ENCODE measurements at regions not wholly inside any gene's neighbourhood (a gene's known extent, or its start where the extent isn't known, plus 50 kb on each side); places are given as distances from the start of the nearest gene placed in this dataset.

DNA sequence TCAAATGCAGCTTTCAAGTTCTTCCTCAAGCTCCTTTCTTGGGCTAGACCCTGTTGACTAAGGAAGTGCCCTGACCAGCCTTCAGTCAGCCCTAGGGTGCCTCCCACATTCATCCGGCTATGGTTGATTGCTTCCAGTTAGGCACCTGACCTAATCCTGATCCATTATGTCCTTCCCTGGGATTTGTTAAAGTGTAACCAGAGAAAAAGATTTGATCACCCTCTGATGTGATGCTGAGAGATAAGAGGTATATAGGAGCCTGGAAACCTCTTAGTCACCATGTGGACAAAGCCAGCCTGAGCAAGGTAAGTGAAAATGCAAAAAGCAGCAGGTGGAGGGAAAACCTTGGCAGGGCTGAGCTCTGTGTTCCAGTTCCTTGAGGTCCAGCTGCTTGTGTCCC, 178.8 kb upstream of the ERCC6L2 start (continued):
- TF ChIP-seq HEY1 (CRISPR knock-in tag; IDR thresholded peaks at IDR 0.05; ENCODE audit: borderline replicate concordance) = no peak
- TF ChIP-seq, protein P1, sequence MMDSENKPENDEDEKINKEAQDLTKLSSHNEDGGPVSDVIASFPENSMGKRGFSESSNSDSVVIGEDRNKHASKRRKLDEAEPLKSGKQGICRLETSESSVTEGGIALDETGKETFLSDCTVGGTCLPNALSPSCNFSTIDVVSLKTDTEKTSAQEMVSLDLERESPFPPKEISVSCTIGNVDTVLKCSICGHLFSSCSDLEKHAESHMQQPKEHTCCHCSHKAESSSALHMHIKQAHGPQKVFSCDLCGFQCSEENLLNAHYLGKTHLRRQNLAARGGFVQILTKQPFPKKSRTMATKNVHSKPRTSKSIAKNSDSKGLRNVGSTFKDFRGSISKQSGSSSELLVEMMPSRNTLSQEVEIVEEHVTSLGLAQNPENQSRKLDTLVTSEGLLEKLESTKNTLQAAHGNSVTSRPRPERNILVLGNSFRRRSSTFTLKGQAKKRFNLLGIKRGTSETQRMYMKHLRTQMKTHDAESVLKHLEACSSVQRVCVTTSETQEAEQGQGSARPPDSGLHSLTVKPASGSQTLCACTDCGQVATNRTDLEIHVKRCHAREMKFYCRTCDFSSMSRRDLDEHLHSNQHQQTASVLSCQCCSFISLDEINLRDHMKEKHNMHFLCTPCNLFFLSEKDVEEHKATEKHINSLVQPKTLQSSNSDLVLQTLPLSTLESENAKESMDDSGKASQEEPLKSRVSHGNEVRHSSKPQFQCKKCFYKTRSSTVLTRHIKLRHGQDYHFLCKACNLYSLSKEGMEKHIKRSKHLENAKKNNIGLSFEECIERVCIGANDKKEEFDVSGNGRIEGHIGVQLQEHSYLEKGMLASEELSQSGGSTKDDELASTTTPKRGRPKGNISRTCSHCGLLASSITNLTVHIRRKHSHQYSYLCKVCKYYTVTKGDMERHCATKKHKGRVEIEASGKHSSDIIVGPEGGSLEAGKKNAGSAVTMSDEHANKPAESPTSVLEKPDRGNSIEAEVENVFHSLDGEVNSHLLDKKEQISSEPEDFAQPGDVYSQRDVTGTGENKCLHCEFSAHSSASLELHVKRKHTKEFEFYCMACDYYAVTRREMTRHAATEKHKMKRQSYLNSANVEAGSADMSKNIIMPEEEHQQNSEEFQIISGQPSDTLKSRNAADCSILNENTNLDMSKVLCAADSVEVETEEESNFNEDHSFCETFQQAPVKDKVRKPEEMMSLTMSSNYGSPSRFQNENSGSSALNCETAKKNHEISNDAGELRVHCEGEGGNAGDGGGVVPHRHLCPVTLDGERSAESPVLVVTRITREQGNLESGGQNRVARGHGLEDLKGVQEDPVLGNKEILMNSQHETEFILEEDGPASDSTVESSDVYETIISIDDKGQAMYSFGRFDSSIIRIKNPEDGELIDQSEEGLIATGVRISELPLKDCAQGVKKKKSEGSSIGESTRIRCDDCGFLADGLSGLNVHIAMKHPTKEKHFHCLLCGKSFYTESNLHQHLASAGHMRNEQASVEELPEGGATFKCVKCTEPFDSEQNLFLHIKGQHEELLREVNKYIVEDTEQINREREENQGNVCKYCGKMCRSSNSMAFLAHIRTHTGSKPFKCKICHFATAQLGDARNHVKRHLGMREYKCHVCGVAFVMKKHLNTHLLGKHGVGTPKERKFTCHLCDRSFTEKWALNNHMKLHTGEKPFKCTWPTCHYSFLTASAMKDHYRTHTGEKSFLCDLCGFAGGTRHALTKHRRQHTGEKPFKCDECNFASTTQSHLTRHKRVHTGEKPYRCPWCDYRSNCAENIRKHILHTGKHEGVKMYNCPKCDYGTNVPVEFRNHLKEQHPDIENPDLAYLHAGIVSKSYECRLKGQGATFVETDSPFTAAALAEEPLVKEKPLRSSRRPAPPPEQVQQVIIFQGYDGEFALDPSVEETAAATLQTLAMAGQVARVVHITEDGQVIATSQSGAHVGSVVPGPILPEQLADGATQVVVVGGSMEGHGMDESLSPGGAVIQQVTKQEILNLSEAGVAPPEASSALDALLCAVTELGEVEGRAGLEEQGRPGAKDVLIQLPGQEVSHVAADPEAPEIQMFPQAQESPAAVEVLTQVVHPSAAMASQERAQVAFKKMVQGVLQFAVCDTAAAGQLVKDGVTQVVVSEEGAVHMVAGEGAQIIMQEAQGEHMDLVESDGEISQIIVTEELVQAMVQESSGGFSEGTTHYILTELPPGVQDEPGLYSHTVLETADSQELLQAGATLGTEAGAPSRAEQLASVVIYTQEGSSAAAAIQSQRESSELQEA (IDR thresholded peaks at IDR 0.05; ENCODE audit: low read depth) = no peak

DNA sequence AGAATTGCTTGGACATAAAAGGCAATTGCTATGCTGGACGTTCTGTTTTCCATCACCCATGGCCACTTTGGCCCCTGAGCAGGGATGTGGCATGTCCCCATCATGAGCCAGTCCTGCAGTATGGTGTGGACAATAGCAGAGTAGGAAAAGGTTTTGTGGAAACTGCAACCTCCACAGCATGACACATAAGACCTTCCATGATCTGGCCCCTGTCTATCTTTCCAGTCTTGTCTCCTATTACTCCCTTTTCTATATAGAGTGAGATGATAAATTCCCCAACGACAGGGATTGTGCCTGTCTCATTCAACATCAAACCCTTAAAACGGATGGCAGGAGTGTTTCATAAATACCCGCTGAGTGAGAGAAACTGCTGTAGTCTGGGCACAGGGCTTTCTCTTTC, 174.7 kb upstream of the PTCH1 start:
- DNase-seq (ENCODE audit: extremely low read depth in 1 of 4, low spot score in 3 of 4) = no peak
- no peaks in the 10 kb centered on the region for H3K9me3 ChIP-seq (replicated peaks; ENCODE audit: control insufficient read depth, insufficient read depth, low read depth, low read length)
- no TSS peak for BruUV-seq (replicated peaks)
- H3K27me3 ChIP-seq (ENCODE audit: control insufficient read depth in 2 of 2, insufficient read depth in 2 of 2, low read length in 2 of 2) = peaks cover 6 to 22% of the 10 kb centered on the region in 2 experiments; a peak in 3 of 5 replicates
- POLR2A ChIA-PET = no interaction called here
- no peaks in the 10 kb centered on the region for H3K9me1 ChIP-seq (ENCODE audit: control insufficient read depth, insufficient read depth, low read length)
- no peak overlapping the region for H3K27ac ChIP-seq (ENCODE audit: extremely low read depth, low read depth, low read length)
- H3K79me2 ChIP-seq (ENCODE audit: control insufficient read depth, insufficient read depth, low read length) = no peaks in the 10 kb centered on the region
- CTCF ChIA-PET (ENCODE audit: low intra/inter-chr PET ratio) = no interaction called here
- intact Hi-C loops (cut with micrococcal nuclease) = no loop called here
- FAIRE-seq = no peak
- H3K4me2 ChIP-seq (ENCODE audit: insufficient read depth, low read length) = no peak overlapping the region
- H3K4me1 ChIP-seq (replicated peaks in 1 of 2; ENCODE audit: control insufficient read depth in 2 of 2, insufficient read depth in 2 of 2, low read length in 2 of 2) = no peaks in the 10 kb centered on the region
- no peak for ATAC-seq
- no peak overlapping the region for H3K4me3 ChIP-seq
- no peaks in the 10 kb centered on the region for H4K20me1 ChIP-seq (replicated peaks; ENCODE audit: control insufficient read depth, insufficient read depth, low read length)
- WGBS (ENCODE audit: insufficient coverage, low coverage, missing lambda C conversion rate) = 2% methylated on average over 4 of the region's 4 CpGs
- no peak overlapping the region for H3K9ac ChIP-seq (ENCODE audit: insufficient read depth in 1 of 2, low read depth in 2 of 2, low read length in 2 of 2)
- in situ Hi-C loops (cut with MboI) = no loop called here
- H3K36me3 ChIP-seq (ENCODE audit: control insufficient read depth, insufficient read depth, low read length) = no peaks in the 10 kb centered on the region
- no peak overlapping the region for H2AFZ ChIP-seq (ENCODE audit: low read depth, low read length)
- TF ChIP-seq ZNF644 (tag; IDR thresholded peaks at IDR 0.05; ENCODE audit: low read depth) (no peak), ZSCAN29 (IDR thresholded peaks at IDR 0.05) (no peak), ZNF347 (CRISPR knock-in tag; IDR thresholded peaks at IDR 0.05; ENCODE audit: low read depth) (no peak), ZNF174 (CRISPR knock-in tag; IDR thresholded peaks at IDR 0.05) (no peak), CCAR2 (IDR thresholded peaks at IDR 0.05; ENCODE audit: low read depth, low read length) (no peak)
- TF ChIP-seq, protein P2, sequence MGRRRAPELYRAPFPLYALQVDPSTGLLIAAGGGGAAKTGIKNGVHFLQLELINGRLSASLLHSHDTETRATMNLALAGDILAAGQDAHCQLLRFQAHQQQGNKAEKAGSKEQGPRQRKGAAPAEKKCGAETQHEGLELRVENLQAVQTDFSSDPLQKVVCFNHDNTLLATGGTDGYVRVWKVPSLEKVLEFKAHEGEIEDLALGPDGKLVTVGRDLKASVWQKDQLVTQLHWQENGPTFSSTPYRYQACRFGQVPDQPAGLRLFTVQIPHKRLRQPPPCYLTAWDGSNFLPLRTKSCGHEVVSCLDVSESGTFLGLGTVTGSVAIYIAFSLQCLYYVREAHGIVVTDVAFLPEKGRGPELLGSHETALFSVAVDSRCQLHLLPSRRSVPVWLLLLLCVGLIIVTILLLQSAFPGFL (CRISPR knock-in tag; IDR thresholded peaks at IDR 0.05) = no peak
- TF ChIP-seq, protein P3, sequence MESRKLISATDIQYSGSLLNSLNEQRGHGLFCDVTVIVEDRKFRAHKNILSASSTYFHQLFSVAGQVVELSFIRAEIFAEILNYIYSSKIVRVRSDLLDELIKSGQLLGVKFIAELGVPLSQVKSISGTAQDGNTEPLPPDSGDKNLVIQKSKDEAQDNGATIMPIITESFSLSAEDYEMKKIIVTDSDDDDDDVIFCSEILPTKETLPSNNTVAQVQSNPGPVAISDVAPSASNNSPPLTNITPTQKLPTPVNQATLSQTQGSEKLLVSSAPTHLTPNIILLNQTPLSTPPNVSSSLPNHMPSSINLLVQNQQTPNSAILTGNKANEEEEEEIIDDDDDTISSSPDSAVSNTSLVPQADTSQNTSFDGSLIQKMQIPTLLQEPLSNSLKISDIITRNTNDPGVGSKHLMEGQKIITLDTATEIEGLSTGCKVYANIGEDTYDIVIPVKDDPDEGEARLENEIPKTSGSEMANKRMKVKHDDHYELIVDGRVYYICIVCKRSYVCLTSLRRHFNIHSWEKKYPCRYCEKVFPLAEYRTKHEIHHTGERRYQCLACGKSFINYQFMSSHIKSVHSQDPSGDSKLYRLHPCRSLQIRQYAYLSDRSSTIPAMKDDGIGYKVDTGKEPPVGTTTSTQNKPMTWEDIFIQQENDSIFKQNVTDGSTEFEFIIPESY (CRISPR knock-in tag; IDR thresholded peaks at IDR 0.05) = no peak

Data from K562 (cell line).